ENCODE measurements at regions not wholly inside any gene's neighbourhood (a gene's known extent, or its start where the extent isn't known, plus 50 kb on each side); places are given as distances from the start of the nearest gene placed in this dataset.

DNA sequence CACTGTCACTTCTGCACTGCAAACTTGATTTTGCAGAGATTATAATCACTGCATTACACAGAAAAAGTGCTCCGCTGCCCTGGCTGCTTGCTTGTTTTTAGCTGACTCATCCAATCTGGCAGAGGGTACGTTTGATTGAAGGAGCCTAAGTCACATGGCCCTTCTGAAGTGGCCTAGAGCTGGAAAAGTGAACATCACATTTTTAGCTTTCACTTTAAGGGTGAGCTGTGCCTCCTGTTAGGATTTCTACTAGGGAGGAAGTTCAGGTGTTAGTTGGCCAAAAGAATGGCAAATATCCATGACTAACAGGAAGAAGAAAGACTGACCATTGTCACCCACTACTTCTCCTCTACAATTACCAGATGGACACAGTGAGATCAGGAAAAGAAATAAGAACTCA, 889.1 kb upstream of the MAP3K7 start:
- H3K27me3 ChIP-seq (ENCODE audit: insufficient read depth, poor library complexity, severe bottlenecking): no peaks in the 10 kb centered on the region
- DNase-seq (ENCODE audit: low read depth in 1 of 2, low spot score in 1 of 2): no peak
- TF ChIP-seq SPI1 (IDR thresholded peaks at IDR 0.05; ENCODE audit: borderline replicate concordance, low read depth) (no peak), GABPA (IDR thresholded peaks at IDR 0.05; ENCODE audit: low read depth) (no peak), POLR2AphosphoS5 (IDR thresholded peaks at IDR 0.05; ENCODE audit: low read depth) (no peak)
- TF ChIP-seq, protein P1, sequence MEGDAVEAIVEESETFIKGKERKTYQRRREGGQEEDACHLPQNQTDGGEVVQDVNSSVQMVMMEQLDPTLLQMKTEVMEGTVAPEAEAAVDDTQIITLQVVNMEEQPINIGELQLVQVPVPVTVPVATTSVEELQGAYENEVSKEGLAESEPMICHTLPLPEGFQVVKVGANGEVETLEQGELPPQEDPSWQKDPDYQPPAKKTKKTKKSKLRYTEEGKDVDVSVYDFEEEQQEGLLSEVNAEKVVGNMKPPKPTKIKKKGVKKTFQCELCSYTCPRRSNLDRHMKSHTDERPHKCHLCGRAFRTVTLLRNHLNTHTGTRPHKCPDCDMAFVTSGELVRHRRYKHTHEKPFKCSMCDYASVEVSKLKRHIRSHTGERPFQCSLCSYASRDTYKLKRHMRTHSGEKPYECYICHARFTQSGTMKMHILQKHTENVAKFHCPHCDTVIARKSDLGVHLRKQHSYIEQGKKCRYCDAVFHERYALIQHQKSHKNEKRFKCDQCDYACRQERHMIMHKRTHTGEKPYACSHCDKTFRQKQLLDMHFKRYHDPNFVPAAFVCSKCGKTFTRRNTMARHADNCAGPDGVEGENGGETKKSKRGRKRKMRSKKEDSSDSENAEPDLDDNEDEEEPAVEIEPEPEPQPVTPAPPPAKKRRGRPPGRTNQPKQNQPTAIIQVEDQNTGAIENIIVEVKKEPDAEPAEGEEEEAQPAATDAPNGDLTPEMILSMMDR (IDR thresholded peaks at IDR 0.05; ENCODE audit: insufficient read depth, low read length): no peak
- TF ChIP-seq, protein P2, sequence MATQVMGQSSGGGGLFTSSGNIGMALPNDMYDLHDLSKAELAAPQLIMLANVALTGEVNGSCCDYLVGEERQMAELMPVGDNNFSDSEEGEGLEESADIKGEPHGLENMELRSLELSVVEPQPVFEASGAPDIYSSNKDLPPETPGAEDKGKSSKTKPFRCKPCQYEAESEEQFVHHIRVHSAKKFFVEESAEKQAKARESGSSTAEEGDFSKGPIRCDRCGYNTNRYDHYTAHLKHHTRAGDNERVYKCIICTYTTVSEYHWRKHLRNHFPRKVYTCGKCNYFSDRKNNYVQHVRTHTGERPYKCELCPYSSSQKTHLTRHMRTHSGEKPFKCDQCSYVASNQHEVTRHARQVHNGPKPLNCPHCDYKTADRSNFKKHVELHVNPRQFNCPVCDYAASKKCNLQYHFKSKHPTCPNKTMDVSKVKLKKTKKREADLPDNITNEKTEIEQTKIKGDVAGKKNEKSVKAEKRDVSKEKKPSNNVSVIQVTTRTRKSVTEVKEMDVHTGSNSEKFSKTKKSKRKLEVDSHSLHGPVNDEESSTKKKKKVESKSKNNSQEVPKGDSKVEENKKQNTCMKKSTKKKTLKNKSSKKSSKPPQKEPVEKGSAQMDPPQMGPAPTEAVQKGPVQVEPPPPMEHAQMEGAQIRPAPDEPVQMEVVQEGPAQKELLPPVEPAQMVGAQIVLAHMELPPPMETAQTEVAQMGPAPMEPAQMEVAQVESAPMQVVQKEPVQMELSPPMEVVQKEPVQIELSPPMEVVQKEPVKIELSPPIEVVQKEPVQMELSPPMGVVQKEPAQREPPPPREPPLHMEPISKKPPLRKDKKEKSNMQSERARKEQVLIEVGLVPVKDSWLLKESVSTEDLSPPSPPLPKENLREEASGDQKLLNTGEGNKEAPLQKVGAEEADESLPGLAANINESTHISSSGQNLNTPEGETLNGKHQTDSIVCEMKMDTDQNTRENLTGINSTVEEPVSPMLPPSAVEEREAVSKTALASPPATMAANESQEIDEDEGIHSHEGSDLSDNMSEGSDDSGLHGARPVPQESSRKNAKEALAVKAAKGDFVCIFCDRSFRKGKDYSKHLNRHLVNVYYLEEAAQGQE (IDR thresholded peaks at IDR 0.05; ENCODE audit: insufficient replicate concordance, low read depth): no peak

DNA sequence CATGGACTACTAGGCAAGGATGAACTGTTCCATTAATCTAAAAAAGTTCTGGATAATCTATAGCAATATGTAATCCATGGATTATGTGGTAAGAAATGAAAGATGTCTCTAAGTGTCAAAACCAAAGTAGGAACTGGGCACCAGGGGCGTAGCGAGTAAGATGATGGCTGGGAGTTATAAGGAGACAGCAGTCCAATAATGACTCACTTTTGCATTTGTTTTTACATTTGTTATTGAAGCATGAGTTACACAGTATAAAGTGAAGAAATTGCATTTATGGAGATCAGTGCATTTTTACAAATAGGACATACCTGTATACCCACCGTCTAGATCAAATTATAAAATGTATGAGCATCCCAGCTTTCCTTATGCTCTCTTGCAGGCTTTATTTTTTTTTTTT, 878.5 kb upstream of the MAP3K7 start:
- Histone ChIP-seq H3K27me3 (ENCODE audit: insufficient read depth, poor library complexity, severe bottlenecking) (no peaks in the 10 kb centered on the region), H3K4me3 (replicated peaks; ENCODE audit: insufficient read depth, low read length) (no peak overlapping the region), H3K27ac (replicated peaks) (no peak overlapping the region)
- DNase-seq (ENCODE audit: low read depth in 1 of 2, low spot score in 1 of 2): no peak
- TF ChIP-seq GABPA (IDR thresholded peaks at IDR 0.05; ENCODE audit: low read depth): no peak
- TF ChIP-seq POLR2AphosphoS5 (IDR thresholded peaks at IDR 0.05; ENCODE audit: low read depth): no peak

More for the DNA sequence above, 889.1 kb upstream of the MAP3K7 start:
- no peak overlapping the region for H3K4me3 ChIP-seq (replicated peaks; ENCODE audit: insufficient read depth, low read length)
- H3K27ac ChIP-seq (replicated peaks): no peak overlapping the region

DNA sequence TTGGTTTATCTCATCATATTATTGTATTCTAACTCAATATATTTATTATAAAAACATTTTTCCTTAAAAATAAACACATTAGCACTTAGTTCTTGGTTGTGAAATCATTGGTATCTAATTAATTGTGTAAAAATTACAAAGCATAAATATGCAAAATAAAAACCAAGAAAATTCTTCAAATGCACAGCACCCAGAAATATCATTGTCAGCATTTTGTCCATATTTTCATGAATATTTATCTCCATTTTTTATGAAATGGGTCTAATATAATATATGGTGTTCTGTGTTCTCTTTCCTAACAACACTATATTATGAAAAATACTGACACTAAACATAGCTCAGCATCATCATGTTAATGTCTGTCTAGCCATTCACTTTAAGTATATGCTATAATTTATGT, 877.8 kb upstream of the MAP3K7 start:
- no peak overlapping the region for H3K27ac ChIP-seq (replicated peaks)
- no peak for DNase-seq (ENCODE audit: low read depth in 1 of 2, low spot score in 1 of 2)
- no peaks in the 10 kb centered on the region for H3K27me3 ChIP-seq (ENCODE audit: insufficient read depth, poor library complexity, severe bottlenecking)
- H3K4me3 ChIP-seq (replicated peaks; ENCODE audit: insufficient read depth, low read length): no peak overlapping the region
- TF ChIP-seq SPI1 (IDR thresholded peaks at IDR 0.05; ENCODE audit: borderline replicate concordance, low read depth) (no peak), POLR2AphosphoS5 (IDR thresholded peaks at IDR 0.05; ENCODE audit: low read depth) (no peak), GABPA (IDR thresholded peaks at IDR 0.05; ENCODE audit: low read depth) (no peak)
- TF ChIP-seq, protein P1 (IDR thresholded peaks at IDR 0.05; ENCODE audit: insufficient read depth, low read length): no peak
- TF ChIP-seq, protein P2 (IDR thresholded peaks at IDR 0.05; ENCODE audit: insufficient replicate concordance, low read depth): no peak

DNA sequence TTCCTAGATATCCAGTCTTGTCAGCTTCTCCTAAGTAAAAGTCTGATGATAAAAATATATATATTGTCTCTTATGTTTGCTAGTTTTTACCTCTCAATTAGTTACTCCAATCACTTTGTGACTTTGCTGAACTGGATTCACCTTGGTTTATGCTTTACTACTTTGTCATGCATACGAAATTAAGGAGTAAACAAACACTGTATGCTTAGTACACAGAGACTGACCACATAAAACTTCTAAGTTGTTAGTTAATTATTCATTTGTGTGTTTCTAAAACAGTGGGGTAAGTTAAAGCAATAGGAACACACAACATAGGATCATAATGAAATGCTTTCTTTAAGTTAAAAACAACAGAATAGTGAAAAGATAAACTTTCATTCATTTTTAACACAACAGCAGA, 877.3 kb upstream of the MAP3K7 start:
- no peak overlapping the region for H3K4me3 ChIP-seq (replicated peaks; ENCODE audit: insufficient read depth, low read length)
- TF ChIP-seq GABPA (IDR thresholded peaks at IDR 0.05; ENCODE audit: low read depth) (no peak), SPI1 (IDR thresholded peaks at IDR 0.05; ENCODE audit: borderline replicate concordance, low read depth) (no peak), POLR2AphosphoS5 (IDR thresholded peaks at IDR 0.05; ENCODE audit: low read depth) (no peak)
- TF ChIP-seq, protein P2 (IDR thresholded peaks at IDR 0.05; ENCODE audit: insufficient replicate concordance, low read depth): no peak
- TF ChIP-seq, protein P1 (IDR thresholded peaks at IDR 0.05; ENCODE audit: insufficient read depth, low read length): no peak
- no peaks in the 10 kb centered on the region for H3K27me3 ChIP-seq (ENCODE audit: insufficient read depth, poor library complexity, severe bottlenecking)
- DNase-seq (ENCODE audit: low read depth in 1 of 2, low spot score in 1 of 2): no peak
- no peak overlapping the region for H3K27ac ChIP-seq (replicated peaks)
